NB4 (cell line): ENCODE measurements at regions not wholly inside any gene's neighbourhood (a gene's known extent, or its start where the extent isn't known, plus 50 kb on each side); places are given as distances from the start of the nearest gene placed in this dataset.

ENCODE experiments used
- DNase-seq: peaks from one replicate; pipeline ENCODE4 v3.0.0; 2010; ENCODE audit warnings: low read depth
- H3K4me3 ChIP-seq: one replicate; pipeline ENCODE4 v1.5.1; 2011; ENCODE audit warnings: mild to moderate bottlenecking, low read depth, low read length, moderate library complexity
- MYC ChIP-seq: IDR thresholded peaks from 2 replicates; pipeline ENCODE4 v1.6.1; 2011; ENCODE audit warnings: low read depth, low read length
- POLR2A ChIP-seq: IDR thresholded peaks from 2 replicates; pipeline ENCODE4 v1.6.1; 2011; ENCODE audit warnings: mild to moderate bottlenecking; ENCODE audit not compliant: insufficient read length; ENCODE audit errors: extremely low read depth
- TF ChIP-seq, protein P1 (sequence below): IDR thresholded peaks from 2 replicates; pipeline ENCODE4 v1.6.1; 2011; ENCODE audit warnings: low read depth, low read length
- TF ChIP-seq, protein P2 (sequence below): IDR thresholded peaks from one replicate; pipeline ENCODE4 v1.5.1; 2012; ENCODE audit warnings: low read depth, low read length

DNA sequence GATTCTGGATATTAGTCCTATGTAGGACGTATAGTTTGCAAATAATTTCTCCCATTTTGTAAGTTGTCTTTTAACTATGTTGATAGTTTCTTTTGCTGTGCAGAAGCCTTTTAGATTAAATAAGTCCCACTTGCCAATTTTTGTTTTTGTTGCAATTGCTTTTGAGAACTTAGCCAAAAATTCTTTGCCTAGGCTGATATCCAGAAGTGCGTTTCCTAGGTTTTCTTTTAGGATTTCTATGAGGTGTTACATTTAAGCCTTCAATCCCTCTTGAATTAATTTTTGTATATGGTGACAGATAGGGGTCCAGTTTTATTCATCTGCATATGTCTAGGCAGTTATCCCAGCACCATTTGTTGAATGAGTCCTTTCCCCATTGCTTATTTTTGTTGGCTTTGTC is 264.4 kb upstream of the OR4E1 start:
- DNase-seq = no peak
- H3K4me3 ChIP-seq = no peak overlapping the region
- TF ChIP-seq, protein P1, sequence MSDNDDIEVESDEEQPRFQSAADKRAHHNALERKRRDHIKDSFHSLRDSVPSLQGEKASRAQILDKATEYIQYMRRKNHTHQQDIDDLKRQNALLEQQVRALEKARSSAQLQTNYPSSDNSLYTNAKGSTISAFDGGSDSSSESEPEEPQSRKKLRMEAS = no peak
- TF ChIP-seq, protein P2, sequence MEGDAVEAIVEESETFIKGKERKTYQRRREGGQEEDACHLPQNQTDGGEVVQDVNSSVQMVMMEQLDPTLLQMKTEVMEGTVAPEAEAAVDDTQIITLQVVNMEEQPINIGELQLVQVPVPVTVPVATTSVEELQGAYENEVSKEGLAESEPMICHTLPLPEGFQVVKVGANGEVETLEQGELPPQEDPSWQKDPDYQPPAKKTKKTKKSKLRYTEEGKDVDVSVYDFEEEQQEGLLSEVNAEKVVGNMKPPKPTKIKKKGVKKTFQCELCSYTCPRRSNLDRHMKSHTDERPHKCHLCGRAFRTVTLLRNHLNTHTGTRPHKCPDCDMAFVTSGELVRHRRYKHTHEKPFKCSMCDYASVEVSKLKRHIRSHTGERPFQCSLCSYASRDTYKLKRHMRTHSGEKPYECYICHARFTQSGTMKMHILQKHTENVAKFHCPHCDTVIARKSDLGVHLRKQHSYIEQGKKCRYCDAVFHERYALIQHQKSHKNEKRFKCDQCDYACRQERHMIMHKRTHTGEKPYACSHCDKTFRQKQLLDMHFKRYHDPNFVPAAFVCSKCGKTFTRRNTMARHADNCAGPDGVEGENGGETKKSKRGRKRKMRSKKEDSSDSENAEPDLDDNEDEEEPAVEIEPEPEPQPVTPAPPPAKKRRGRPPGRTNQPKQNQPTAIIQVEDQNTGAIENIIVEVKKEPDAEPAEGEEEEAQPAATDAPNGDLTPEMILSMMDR = no peak
- no peak for TF ChIP-seq POLR2A
- TF ChIP-seq MYC = no peak

DNA sequence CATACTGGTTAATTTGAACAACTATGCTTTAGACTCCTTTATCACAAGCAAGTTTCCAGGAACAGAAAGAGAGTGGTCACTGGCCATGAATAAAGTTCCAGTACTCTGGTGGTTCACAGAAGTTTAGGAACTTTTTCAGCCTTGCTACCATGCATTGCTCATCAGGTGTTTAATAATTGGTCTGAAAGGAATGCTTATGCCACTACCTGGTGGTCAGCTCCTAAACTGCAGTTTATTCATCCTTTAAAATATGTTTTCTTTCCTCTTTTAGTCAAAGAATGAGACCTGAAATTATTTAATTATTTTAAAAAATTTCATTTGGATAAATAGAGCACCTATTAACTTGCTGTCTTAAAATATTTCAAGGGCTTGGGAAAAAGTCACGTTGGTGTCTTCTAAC is 260.1 kb upstream of the OR4E1 start:
- no peak for DNase-seq
- TF ChIP-seq, protein P1 = no peak
- TF ChIP-seq POLR2A (no peak), MYC (no peak)
- TF ChIP-seq, protein P2 = no peak
- H3K4me3 ChIP-seq = no peak overlapping the region

DNA sequence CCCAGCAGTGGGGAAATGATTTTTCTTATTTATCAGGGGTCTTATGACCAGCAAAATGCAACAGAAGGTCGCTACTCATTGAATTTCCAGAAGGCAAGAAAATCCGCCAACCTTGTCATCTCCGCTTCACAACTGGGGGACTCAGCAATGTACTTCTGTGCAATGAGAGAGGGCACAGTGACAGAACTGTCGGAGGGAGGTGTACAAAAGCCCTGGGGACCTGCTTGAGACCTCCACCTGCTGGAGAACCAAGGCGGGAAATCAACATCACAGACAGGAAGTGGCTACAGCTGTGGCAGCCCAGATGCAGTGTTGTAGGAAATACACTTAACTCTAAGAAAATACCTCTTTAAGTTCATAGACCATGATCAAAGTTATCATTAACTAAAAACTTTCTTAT is 250.9 kb upstream of the OR4E1 start:
- peak; percentile 7 for DNase-seq
- H3K4me3 ChIP-seq = no peak overlapping the region
- TF ChIP-seq POLR2A = no peak
- TF ChIP-seq MYC = no peak
- TF ChIP-seq, protein P1 = no peak
- TF ChIP-seq, protein P2 = no peak

DNA sequence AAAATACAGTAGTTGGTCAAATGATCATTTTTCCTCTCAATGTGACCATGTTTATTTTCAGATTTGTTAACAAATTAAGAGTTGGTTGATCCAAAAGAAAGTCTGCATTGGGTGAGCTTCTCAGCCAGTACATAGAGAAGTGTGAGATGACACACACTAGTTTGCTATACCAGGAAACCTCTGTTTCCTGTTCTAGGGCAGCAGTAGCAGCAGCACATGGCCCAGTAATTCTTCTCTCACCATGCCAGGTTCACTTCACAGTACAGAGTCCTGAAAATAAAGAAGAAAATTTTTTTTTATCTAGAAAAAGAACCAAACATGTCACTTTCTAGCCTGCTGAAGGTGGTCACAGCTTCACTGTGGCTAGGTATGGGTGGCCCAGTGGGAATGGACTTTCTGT is 250.2 kb upstream of the OR4E1 start:
- DNase-seq = no peak
- no peak overlapping the region for H3K4me3 ChIP-seq
- TF ChIP-seq MYC = no peak
- TF ChIP-seq POLR2A = no peak
- TF ChIP-seq, protein P2 = no peak
- TF ChIP-seq, protein P1 = no peak

DNA sequence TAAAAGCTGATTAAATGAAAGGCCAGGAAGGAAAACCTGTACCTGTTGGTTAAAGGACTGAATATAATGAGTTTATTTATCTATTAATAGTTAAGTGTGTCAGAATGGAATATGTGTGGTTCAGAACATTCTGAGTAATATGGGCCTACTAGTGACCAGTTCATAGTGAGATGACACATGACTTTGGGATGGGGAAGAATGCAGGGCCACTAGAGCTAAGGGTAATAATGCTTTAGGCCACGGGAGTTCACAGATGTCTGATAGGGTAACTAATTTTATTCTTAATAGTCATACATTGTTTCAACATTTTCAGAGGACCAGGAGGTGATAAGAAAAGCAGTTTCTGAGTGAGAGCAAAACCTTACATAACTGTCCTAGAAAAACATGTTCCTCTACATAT is 247.8 kb upstream of the OR4E1 start:
- TF ChIP-seq MYC (no peak), POLR2A (no peak)
- TF ChIP-seq, protein P1 = no peak
- TF ChIP-seq, protein P2 = no peak
- H3K4me3 ChIP-seq = no peak overlapping the region
- DNase-seq = no peak
